MM.1S (cell line): ENCODE measurements at regions not wholly inside any gene's neighbourhood (a gene's known extent, or its start where the extent isn't known, plus 50 kb on each side); places are given as distances from the start of the nearest gene placed in this dataset.

ENCODE experiments used
- DNase-seq: peaks from one replicate; pipeline ENCODE4 v3.0.0-alpha.2; 2015
- H2AFZ ChIP-seq: fragments of 300-600 bp; sonication (generic); 2 replicates; pipeline ENCODE4 v1.6.0; 2016; ENCODE audit warnings: antibody characterized with exemption, low read length
- H3F3A ChIP-seq: fragments of 300-600 bp; sonication (generic); 2 replicates; pipeline ENCODE4 v1.6.1; 2016; ENCODE audit warnings: mild to moderate bottlenecking, antibody characterized with exemption, low read length, moderate library complexity, mixed read lengths; ENCODE audit not compliant: insufficient read depth
- H3K27ac ChIP-seq: fragments of 300-600 bp; sonication (generic); 2 replicates; pipeline ENCODE4 v1.5.1; 2016; ENCODE audit warnings: mild to moderate bottlenecking, low read length
- H3K27me3 ChIP-seq: fragments of 300-600 bp; sonication (generic); replicated peaks from 2 replicates; pipeline ENCODE4 v1.6.0; 2016; ENCODE audit warnings: low read length; ENCODE audit not compliant: insufficient read depth
- H3K36me3 ChIP-seq: fragments of 300-600 bp; sonication (generic); replicated peaks from 2 replicates; pipeline ENCODE4 v1.6.1; 2016; ENCODE audit warnings: mild to moderate bottlenecking, low read length, mixed read lengths; ENCODE audit not compliant: insufficient read depth
- H3K4me1 ChIP-seq: fragments of 300-600 bp; sonication (generic); 2 replicates; pipeline ENCODE4 v1.6.1; 2016; ENCODE audit warnings: low read length, mixed read lengths
- H3K4me2 ChIP-seq: fragments of 300-600 bp; sonication (generic); 2 replicates; pipeline ENCODE4 v1.6.0; 2016; ENCODE audit warnings: low read depth, low read length
- H3K4me3 ChIP-seq: fragments of 300-600 bp; sonication (generic); 2 replicates; pipeline ENCODE4 v1.5.1; 2016; ENCODE audit warnings: low read length, mixed read lengths
- H3K79me2 ChIP-seq: fragments of 300-600 bp; sonication (generic); 2 replicates; pipeline ENCODE4 v1.6.1; 2016; ENCODE audit warnings: mixed run types, low read length, mixed read lengths
- H3K9ac ChIP-seq: fragments of 300-600 bp; sonication (generic); 2 replicates; pipeline ENCODE4 v1.6.1; 2016; ENCODE audit warnings: low read length, mixed read lengths
- H3K9me2 ChIP-seq: fragments of 300-600 bp; sonication (generic); replicated peaks from 2 replicates; pipeline ENCODE4 v1.6.1; 2016; ENCODE audit warnings: mild to moderate bottlenecking, low read length, mixed read lengths; ENCODE audit not compliant: insufficient read depth
- H3K9me3 ChIP-seq: fragments of 300-600 bp; sonication (generic); replicated peaks from 2 replicates; pipeline ENCODE4 v1.6.1; 2016; ENCODE audit warnings: mild to moderate bottlenecking, low read length, mixed read lengths; ENCODE audit not compliant: insufficient read depth
- H4K20me1 ChIP-seq: fragments of 300-600 bp; sonication (generic); 2 replicates; pipeline ENCODE4 v1.6.1; 2016; ENCODE audit warnings: mild to moderate bottlenecking, low read length, moderate library complexity, mixed read lengths; ENCODE audit not compliant: insufficient read depth
- EZH2 ChIP-seq: fragments of 300-600 bp; sonication (generic); optimal IDR thresholded peaks from 2 replicates; pipeline ENCODE3; 2017; ENCODE audit warnings: low read depth, mild to moderate bottlenecking, antibody characterized with exemption, low read length, mixed read lengths
- EZH2phosphoT487 ChIP-seq: fragments of 300-600 bp; sonication (generic); IDR thresholded peaks from 2 replicates; pipeline ENCODE4 v1.6.1; 2018; ENCODE audit warnings: antibody characterized with exemption, low read length
- TF ChIP-seq, protein P1 (sequence below): fragments of 300-600 bp; sonication (generic); IDR thresholded peaks from 2 replicates; pipeline ENCODE4 v1.5.1; 2016; ENCODE audit warnings: antibody characterized with exemption, low read length, mixed read lengths

DNA sequence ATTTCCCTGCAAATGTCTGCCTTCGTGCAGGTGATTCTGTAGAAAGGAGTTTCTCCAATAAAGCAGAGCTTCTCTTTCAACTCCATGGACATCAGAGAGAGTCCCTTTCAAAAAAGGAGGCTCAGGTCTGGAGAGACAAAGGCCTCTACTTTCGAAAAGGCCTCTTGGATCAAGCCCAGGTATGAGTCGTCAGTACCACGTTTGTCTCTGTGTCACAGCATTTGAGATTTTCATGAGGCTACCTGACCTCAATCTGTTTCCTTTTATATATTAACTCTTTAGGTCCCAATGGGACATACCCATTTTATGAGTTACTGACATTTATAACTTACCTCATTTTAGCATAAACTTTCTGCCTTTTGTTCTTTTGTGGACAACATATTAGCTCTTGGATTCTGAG, 290.8 kb downstream of the RPAP3 start:
- H2AFZ ChIP-seq, result no peak overlapping the region
- no peaks in the 10 kb centered on the region for H3K79me2 ChIP-seq
- H3K4me2 ChIP-seq, result no peak overlapping the region
- no peak overlapping the region for H3K9ac ChIP-seq
- no peak overlapping the region for H3K27ac ChIP-seq
- H3F3A ChIP-seq, result no peaks in the 10 kb centered on the region
- no peaks in the 10 kb centered on the region for H3K27me3 ChIP-seq
- no peak overlapping the region for H3K4me3 ChIP-seq
- H4K20me1 ChIP-seq, result no peaks in the 10 kb centered on the region
- H3K36me3 ChIP-seq, result no peaks in the 10 kb centered on the region
- no peaks in the 10 kb centered on the region for H3K9me2 ChIP-seq
- TF ChIP-seq EZH2phosphoT487 (no peak), EZH2 (no peak)
- TF ChIP-seq, protein P1, sequence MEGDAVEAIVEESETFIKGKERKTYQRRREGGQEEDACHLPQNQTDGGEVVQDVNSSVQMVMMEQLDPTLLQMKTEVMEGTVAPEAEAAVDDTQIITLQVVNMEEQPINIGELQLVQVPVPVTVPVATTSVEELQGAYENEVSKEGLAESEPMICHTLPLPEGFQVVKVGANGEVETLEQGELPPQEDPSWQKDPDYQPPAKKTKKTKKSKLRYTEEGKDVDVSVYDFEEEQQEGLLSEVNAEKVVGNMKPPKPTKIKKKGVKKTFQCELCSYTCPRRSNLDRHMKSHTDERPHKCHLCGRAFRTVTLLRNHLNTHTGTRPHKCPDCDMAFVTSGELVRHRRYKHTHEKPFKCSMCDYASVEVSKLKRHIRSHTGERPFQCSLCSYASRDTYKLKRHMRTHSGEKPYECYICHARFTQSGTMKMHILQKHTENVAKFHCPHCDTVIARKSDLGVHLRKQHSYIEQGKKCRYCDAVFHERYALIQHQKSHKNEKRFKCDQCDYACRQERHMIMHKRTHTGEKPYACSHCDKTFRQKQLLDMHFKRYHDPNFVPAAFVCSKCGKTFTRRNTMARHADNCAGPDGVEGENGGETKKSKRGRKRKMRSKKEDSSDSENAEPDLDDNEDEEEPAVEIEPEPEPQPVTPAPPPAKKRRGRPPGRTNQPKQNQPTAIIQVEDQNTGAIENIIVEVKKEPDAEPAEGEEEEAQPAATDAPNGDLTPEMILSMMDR, result no peak
- no peaks in the 10 kb centered on the region for H3K4me1 ChIP-seq
- no peak for DNase-seq
- H3K9me3 ChIP-seq, result no peaks in the 10 kb centered on the region

DNA sequence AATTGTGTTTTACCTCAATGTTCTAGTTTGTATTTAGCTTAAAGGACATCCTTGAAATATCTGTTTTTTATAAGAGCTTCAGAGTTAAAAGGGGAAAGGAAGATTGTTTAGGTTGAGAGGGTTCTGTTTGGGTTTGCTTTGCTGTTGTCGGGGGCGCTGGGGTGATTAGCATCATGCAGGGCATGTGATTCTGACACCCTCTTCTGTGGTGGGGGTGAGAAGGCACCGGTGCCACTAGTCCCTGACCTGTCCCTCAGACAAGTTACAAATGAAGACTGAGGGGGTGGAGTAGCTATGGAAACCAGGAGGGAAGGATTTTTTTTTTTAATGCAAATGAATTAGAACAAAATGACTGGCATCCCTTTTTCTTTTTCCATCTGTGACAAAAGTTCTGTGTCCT, 291.3 kb downstream of the RPAP3 start:
- Histone ChIP-seq H3F3A (no peaks in the 10 kb centered on the region), H3K9me3 (no peaks in the 10 kb centered on the region), H2AFZ (no peak overlapping the region), H3K9ac (no peak overlapping the region), H4K20me1 (no peaks in the 10 kb centered on the region), H3K27me3 (no peaks in the 10 kb centered on the region), H3K36me3 (no peaks in the 10 kb centered on the region), H3K4me3 (no peak overlapping the region), H3K27ac (no peak overlapping the region), H3K4me1 (no peaks in the 10 kb centered on the region), H3K79me2 (no peaks in the 10 kb centered on the region), H3K4me2 (no peak overlapping the region), H3K9me2 (no peaks in the 10 kb centered on the region)
- TF ChIP-seq, protein P1, result no peak
- no peak for TF ChIP-seq EZH2phosphoT487
- no peak for TF ChIP-seq EZH2
- DNase-seq, result no peak

DNA sequence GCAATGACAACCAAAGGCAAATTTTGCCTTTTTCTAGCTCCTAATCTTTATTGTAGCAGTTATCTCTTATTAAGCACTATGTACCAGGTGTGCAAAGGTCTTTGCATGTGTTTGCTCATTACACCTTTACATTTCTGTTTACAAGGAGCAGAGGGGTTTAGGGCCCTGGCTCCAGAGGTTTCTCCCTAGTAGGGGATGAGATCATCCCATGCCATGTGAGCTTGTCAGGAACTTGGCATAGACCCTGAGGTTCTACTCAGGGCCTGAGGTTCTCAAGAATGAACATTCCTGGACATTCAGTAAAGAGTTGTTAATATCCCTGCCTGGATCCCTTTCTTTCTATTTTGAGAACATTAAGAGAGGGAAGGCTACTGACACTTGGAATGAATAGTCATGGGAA, 292.0 kb downstream of the RPAP3 start:
- Histone ChIP-seq H2AFZ (no peak overlapping the region), H3K4me3 (no peak overlapping the region), H3K27me3 (no peaks in the 10 kb centered on the region), H4K20me1 (no peaks in the 10 kb centered on the region), H3K36me3 (no peaks in the 10 kb centered on the region), H3K9me2 (no peaks in the 10 kb centered on the region), H3K27ac (no peak overlapping the region), H3F3A (no peaks in the 10 kb centered on the region), H3K4me1 (no peaks in the 10 kb centered on the region), H3K9me3 (no peaks in the 10 kb centered on the region), H3K4me2 (no peak overlapping the region), H3K79me2 (no peaks in the 10 kb centered on the region), H3K9ac (no peak overlapping the region)
- no peak for DNase-seq
- TF ChIP-seq EZH2phosphoT487 (no peak), EZH2 (no peak)
- TF ChIP-seq, protein P1, result no peak
